Stimulated activated naive B cell treated with anti-CD40 and anti-IgM and Interleukin-4, amounts not matched to agents 10 μg/mL and 1 μg/mL and 100 μg/mL, for 72 hours (primary cell): ENCODE measurements at regions not wholly inside any gene's neighbourhood (a gene's known extent, or its start where the extent isn't known, plus 50 kb on each side); places are given as distances from the start of the nearest gene placed in this dataset.

Experiments used
- ATAC-seq, 2 donors: fragments of 150-1000 bp; cut with Tn5 transposase; replicated peaks; 2 replicates each; pipeline ENCODE4 v1.10.0; 2021; ENCODE audit warnings: moderate library complexity in 1 of 2
- DNase-seq: peaks from one replicate; pipeline ENCODE4 v3.0.0; 2021
- H3K27ac Mint-ChIP-seq: one replicate; pipeline ENCODE4 v1.8.0; 2022; ENCODE audit warnings: mild to moderate bottlenecking, mixed read lengths
- H3K27me3 Mint-ChIP-seq, 2 donors: one replicate each; pipeline ENCODE4 v1.8.0; 2022; ENCODE audit warnings: mixed read lengths in 2 of 2
- H3K36me3 Mint-ChIP-seq, 2 donors: one replicate each; pipeline ENCODE4 v1.8.0; 2022; ENCODE audit warnings: mixed read lengths in 2 of 2, mild to moderate bottlenecking in 1 of 2
- H3K4me1 Mint-ChIP-seq, 2 donors: one replicate each; pipeline ENCODE4 v1.8.0; 2022; ENCODE audit warnings: mixed read lengths in 2 of 2, mild to moderate bottlenecking in 1 of 2
- H3K4me3 Mint-ChIP-seq, 2 donors: one replicate each; pipeline ENCODE4 v1.8.0; 2022; ENCODE audit warnings: mild to moderate bottlenecking in 2 of 2, mixed read lengths in 2 of 2, moderate library complexity in 1 of 2
- H3K9me3 Mint-ChIP-seq, 2 donors: one replicate each; pipeline ENCODE4 v1.8.0; 2022; ENCODE audit warnings: mixed read lengths in 2 of 2, mild to moderate bottlenecking in 1 of 2

GRCh38 chr5:51449026-51449425 lies 65.8 kb downstream of the ISL1 start:
- H3K27me3 Mint-ChIP-seq, result no peaks in the 10 kb centered on the region
- H3K27ac Mint-ChIP-seq, result no peak overlapping the region
- H3K9me3 Mint-ChIP-seq, result no peaks in the 10 kb centered on the region
- H3K4me3 Mint-ChIP-seq, result no peak overlapping the region
- H3K36me3 Mint-ChIP-seq, result no peaks in the 10 kb centered on the region
- no peaks in the 10 kb centered on the region for H3K4me1 Mint-ChIP-seq
- no peak for DNase-seq
- no peak for ATAC-seq

- no peak for ATAC-seq
These were observed 69.3 kb downstream of the ISL1 start for GRCh38 chr5:51452562-51452961.

GRCh38 chr5:51465165-51465564 lies 81.9 kb downstream of the ISL1 start:
- no peak for ATAC-seq
- H3K27me3 Mint-ChIP-seq, result no peaks in the 10 kb centered on the region

More at GRCh38 chr5:51452562-51452961, 69.3 kb downstream of the ISL1 start:
- no peak for DNase-seq
- no peaks in the 10 kb centered on the region for H3K4me1 Mint-ChIP-seq
- H3K9me3 Mint-ChIP-seq, result no peaks in the 10 kb centered on the region
- no peaks in the 10 kb centered on the region for H3K27me3 Mint-ChIP-seq
- H3K27ac Mint-ChIP-seq, result no peak overlapping the region
- no peaks in the 10 kb centered on the region for H3K36me3 Mint-ChIP-seq
- no peak overlapping the region for H3K4me3 Mint-ChIP-seq

GRCh38 chr5:51466214-51466613 lies 83.0 kb downstream of the ISL1 start:
- ATAC-seq (no peak), DNase-seq (no peak)
- H3K27me3 Mint-ChIP-seq, result no peaks in the 10 kb centered on the region
- H3K36me3 Mint-ChIP-seq, result no peaks in the 10 kb centered on the region
- H3K4me3 Mint-ChIP-seq, result no peak overlapping the region
- H3K27ac Mint-ChIP-seq, result no peak overlapping the region
- no peaks in the 10 kb centered on the region for H3K9me3 Mint-ChIP-seq
- H3K4me1 Mint-ChIP-seq, result no peaks in the 10 kb centered on the region

More at GRCh38 chr5:51465165-51465564, 81.9 kb downstream of the ISL1 start:
- Mint-ChIP-seq H3K4me1 (no peaks in the 10 kb centered on the region), H3K36me3 (no peaks in the 10 kb centered on the region), H3K27ac (no peak overlapping the region), H3K4me3 (no peak overlapping the region), H3K9me3 (no peaks in the 10 kb centered on the region)
- no peak for DNase-seq

GRCh38 chr5:51468196-51468595 lies 84.9 kb downstream of the ISL1 start:
- no peak overlapping the region for H3K4me3 Mint-ChIP-seq
- H3K36me3 Mint-ChIP-seq, result no peaks in the 10 kb centered on the region
- no peaks in the 10 kb centered on the region for H3K9me3 Mint-ChIP-seq
- H3K27me3 Mint-ChIP-seq, result no peaks in the 10 kb centered on the region
- no peak for ATAC-seq
- no peaks in the 10 kb centered on the region for H3K4me1 Mint-ChIP-seq
- no peak for DNase-seq
- H3K27ac Mint-ChIP-seq, result no peak overlapping the region

- no peaks in the 10 kb centered on the region for H3K4me1 Mint-ChIP-seq
- ATAC-seq (no peak), DNase-seq (no peak)
These were observed 88.4 kb downstream of the ISL1 start for GRCh38 chr5:51471630-51472029.

GRCh38 chr5:51472472-51472871 lies 89.2 kb downstream of the ISL1 start:
- Mint-ChIP-seq H3K36me3 (no peaks in the 10 kb centered on the region), H3K27me3 (no peaks in the 10 kb centered on the region), H3K9me3 (no peaks in the 10 kb centered on the region), H3K4me3 (no peak overlapping the region), H3K4me1 (no peaks in the 10 kb centered on the region), H3K27ac (no peak overlapping the region)
- DNase-seq (no peak), ATAC-seq (no peak)

More at GRCh38 chr5:51471630-51472029, 88.4 kb downstream of the ISL1 start:
- Mint-ChIP-seq H3K27ac (no peak overlapping the region), H3K27me3 (no peaks in the 10 kb centered on the region), H3K36me3 (no peaks in the 10 kb centered on the region), H3K9me3 (no peaks in the 10 kb centered on the region), H3K4me3 (no peak overlapping the region)

GRCh38 chr5:51475628-51476027 lies 92.4 kb downstream of the ISL1 start:
- no peaks in the 10 kb centered on the region for H3K36me3 Mint-ChIP-seq
- no peak overlapping the region for H3K27ac Mint-ChIP-seq

GRCh38 chr5:51476431-51476830 lies 93.2 kb downstream of the ISL1 start:
- Mint-ChIP-seq H3K27me3 (no peaks in the 10 kb centered on the region), H3K4me1 (no peaks in the 10 kb centered on the region), H3K9me3 (peaks cover 0 to 4% of the 10 kb centered on the region in 2 donors), H3K36me3 (no peaks in the 10 kb centered on the region), H3K27ac (no peak overlapping the region), H3K4me3 (no peak overlapping the region)
- ATAC-seq (no peak), DNase-seq (no peak)

More at GRCh38 chr5:51475628-51476027, 92.4 kb downstream of the ISL1 start:
- DNase-seq (no peak), ATAC-seq (no peak)
- Mint-ChIP-seq H3K9me3 (peaks cover 0 to 4% of the 10 kb centered on the region in 2 donors), H3K27me3 (no peaks in the 10 kb centered on the region), H3K4me1 (no peaks in the 10 kb centered on the region), H3K4me3 (no peak overlapping the region)

GRCh38 chr5:51479840-51480239 lies 96.6 kb downstream of the ISL1 start:
- Mint-ChIP-seq H3K9me3 (peaks cover 2 to 4% of the 10 kb centered on the region in 2 donors), H3K36me3 (no peaks in the 10 kb centered on the region), H3K27ac (no peak overlapping the region), H3K4me1 (no peaks in the 10 kb centered on the region), H3K4me3 (no peak overlapping the region), H3K27me3 (no peaks in the 10 kb centered on the region)
- DNase-seq, result no peak
- ATAC-seq, result peak in 1 of 2 donors; percentile 33

- DNase-seq (no peak), ATAC-seq (no peak)
- no peak overlapping the region for H3K4me3 Mint-ChIP-seq
- peaks cover 2 to 4% of the 10 kb centered on the region in 2 donors for H3K9me3 Mint-ChIP-seq
- no peaks in the 10 kb centered on the region for H3K27me3 Mint-ChIP-seq
- no peaks in the 10 kb centered on the region for H3K4me1 Mint-ChIP-seq
- H3K36me3 Mint-ChIP-seq, result no peaks in the 10 kb centered on the region
- H3K27ac Mint-ChIP-seq, result no peak overlapping the region
These were observed 101.1 kb downstream of the ISL1 start for GRCh38 chr5:51484326-51484725.

- no peak overlapping the region for H3K4me3 Mint-ChIP-seq
- ATAC-seq (no peak), DNase-seq (no peak)
- no peaks in the 10 kb centered on the region for H3K27me3 Mint-ChIP-seq
- no peaks in the 10 kb centered on the region for H3K36me3 Mint-ChIP-seq
- H3K4me1 Mint-ChIP-seq, result no peaks in the 10 kb centered on the region
- peaks cover 0 to 2% of the 10 kb centered on the region in 2 donors for H3K9me3 Mint-ChIP-seq
- H3K27ac Mint-ChIP-seq, result no peak overlapping the region
These were observed 102.9 kb downstream of the ISL1 start for GRCh38 chr5:51486158-51486557.

GRCh38 chr5:51487952-51488351 lies 104.7 kb downstream of the ISL1 start:
- Mint-ChIP-seq H3K9me3 (peaks cover 0 to 2% of the 10 kb centered on the region in 2 donors), H3K27ac (no peak overlapping the region), H3K4me3 (no peak overlapping the region), H3K27me3 (no peaks in the 10 kb centered on the region), H3K4me1 (no peaks in the 10 kb centered on the region), H3K36me3 (no peaks in the 10 kb centered on the region)
- DNase-seq (no peak), ATAC-seq (no peak)

GRCh38 chr5:51488803-51489642 lies 105.8 kb downstream of the ISL1 start:
- H3K27me3 Mint-ChIP-seq, result no peaks in the 10 kb centered on the region
- H3K36me3 Mint-ChIP-seq, result no peaks in the 10 kb centered on the region
- H3K4me3 Mint-ChIP-seq, result no peak overlapping the region
- H3K27ac Mint-ChIP-seq, result no peak overlapping the region
- no peak for ATAC-seq
- peaks cover 0 to 2% of the 10 kb centered on the region in 2 donors for H3K9me3 Mint-ChIP-seq
- no peak for DNase-seq
- no peaks in the 10 kb centered on the region for H3K4me1 Mint-ChIP-seq

- DNase-seq, result no peak
- ATAC-seq, result no peak
- no peaks in the 10 kb centered on the region for H3K27me3 Mint-ChIP-seq
- H3K36me3 Mint-ChIP-seq, result no peaks in the 10 kb centered on the region
- H3K27ac Mint-ChIP-seq, result no peak overlapping the region
- H3K4me3 Mint-ChIP-seq, result no peak overlapping the region
- H3K9me3 Mint-ChIP-seq, result peaks cover 0 to 4% of the 10 kb centered on the region in 2 donors
- no peaks in the 10 kb centered on the region for H3K4me1 Mint-ChIP-seq
These were observed 111.6 kb downstream of the ISL1 start for GRCh38 chr5:51494821-51495220.
